Thoracic aorta (tissue), 2 donors: ENCODE measurements at regions not wholly inside any gene's neighbourhood (a gene's known extent, or its start where the extent isn't known, plus 50 kb on each side); places are given as distances from the start of the nearest gene placed in this dataset.

Source experiments
- ATAC-seq: fragments of 150-250 bp; one replicate; pipeline ENCODE4 v1.8.0; 2017; ENCODE audit warnings: low read depth; ENCODE audit not compliant: insufficient number of reproducible peaks, low FRiP score
- DNase-seq: peaks from one replicate; pipeline ENCODE4 v3.0.0-alpha.2; 2020; ENCODE audit warnings: low spot score
- H3K27ac ChIP-seq, 2 donors: fragments of 200-600 bp; sonication (generic); 1 replicate in 1 of 2; 2 replicates in 1 of 2; pipeline ENCODE4 v1.5.1; 2016; ENCODE audit warnings: mild to moderate bottlenecking in 2 of 2, moderate library complexity in 2 of 2
- H3K27me3 ChIP-seq: fragments of 200-600 bp; sonication (generic); replicated peaks from 2 replicates; pipeline ENCODE4 v1.6.0; 2016; ENCODE audit warnings: mild to moderate bottlenecking; ENCODE audit not compliant: insufficient read depth
- H3K36me3 ChIP-seq: fragments of 200-600 bp; sonication (generic); one replicate; pipeline ENCODE4 v1.5.1; 2016
- H3K4me1 ChIP-seq, 2 donors: fragments of 200-600 bp; sonication (generic); 1 replicate in 1 of 2; 2 replicates in 1 of 2; pipeline versions ENCODE4 v1.5.1 to v1.6.0; 2016; ENCODE audit warnings: low read depth in 2 of 2, mild to moderate bottlenecking in 1 of 2; ENCODE audit not compliant: control insufficient read depth in 1 of 2
- H3K4me3 ChIP-seq: fragments of 200-600 bp; sonication (generic); 2 replicates; pipeline ENCODE4 v1.5.1; 2016; ENCODE audit warnings: mild to moderate bottlenecking
- H3K9me3 ChIP-seq: fragments of 200-600 bp; sonication (generic); 2 replicates; pipeline ENCODE4 v1.5.1; 2016
- CTCF ChIP-seq: fragments of 200-600 bp; sonication (generic); IDR thresholded peaks from one replicate; pipeline ENCODE4 v1.5.1; 2019; ENCODE audit warnings: antibody characterized with exemption

DNA sequence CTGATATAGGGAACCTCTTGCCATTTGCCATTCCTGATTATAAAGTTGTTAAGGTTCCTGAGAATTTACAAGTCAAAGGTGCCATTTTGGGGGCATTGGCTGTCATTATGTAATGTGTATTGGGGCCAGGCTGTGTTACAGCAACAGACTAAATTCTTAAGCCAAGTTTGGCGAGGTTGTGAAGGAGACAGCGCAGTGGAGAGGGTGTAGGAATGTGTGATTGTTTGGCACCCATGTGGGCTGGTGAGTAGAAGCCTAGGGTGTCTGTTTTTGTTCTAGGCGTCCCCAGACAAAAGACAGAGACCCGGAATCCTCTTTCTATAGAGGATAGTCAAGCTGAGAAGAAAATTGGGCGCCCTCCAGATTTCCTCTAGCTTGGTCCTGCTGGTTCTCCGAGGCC lies 2535.3 kb downstream of the PCDH7 start:
- Histone ChIP-seq H3K36me3 (no peaks in the 10 kb centered on the region), H3K27me3 (no peaks in the 10 kb centered on the region), H3K27ac (no peak overlapping the region), H3K4me1 (no peaks in the 10 kb centered on the region), H3K4me3 (no peak overlapping the region), H3K9me3 (no peaks in the 10 kb centered on the region)
- no peak for TF ChIP-seq CTCF
- no peak for ATAC-seq
- no peak for DNase-seq

GRCh38 chr4:33262824-33263223 lies 2542.7 kb downstream of the PCDH7 start:
- no peaks in the 10 kb centered on the region for H3K9me3 ChIP-seq
- H3K27me3 ChIP-seq, result no peaks in the 10 kb centered on the region
- no peaks in the 10 kb centered on the region for H3K36me3 ChIP-seq
- ATAC-seq (no peak), DNase-seq (no peak)
- no peaks in the 10 kb centered on the region for H3K4me1 ChIP-seq
- no peak for TF ChIP-seq CTCF
- no peak overlapping the region for H3K27ac ChIP-seq
- H3K4me3 ChIP-seq, result no peak overlapping the region

- no peak for ATAC-seq
- Histone ChIP-seq H3K36me3 (no peaks in the 10 kb centered on the region), H3K4me3 (no peak overlapping the region), H3K27me3 (no peaks in the 10 kb centered on the region), H3K9me3 (no peaks in the 10 kb centered on the region), H3K27ac (no peak overlapping the region), H3K4me1 (no peaks in the 10 kb centered on the region)
- no peak for TF ChIP-seq CTCF
- no peak for DNase-seq
Measured at GRCh38 chr4:33268776-33269175, 2548.6 kb downstream of the PCDH7 start.

DNA sequence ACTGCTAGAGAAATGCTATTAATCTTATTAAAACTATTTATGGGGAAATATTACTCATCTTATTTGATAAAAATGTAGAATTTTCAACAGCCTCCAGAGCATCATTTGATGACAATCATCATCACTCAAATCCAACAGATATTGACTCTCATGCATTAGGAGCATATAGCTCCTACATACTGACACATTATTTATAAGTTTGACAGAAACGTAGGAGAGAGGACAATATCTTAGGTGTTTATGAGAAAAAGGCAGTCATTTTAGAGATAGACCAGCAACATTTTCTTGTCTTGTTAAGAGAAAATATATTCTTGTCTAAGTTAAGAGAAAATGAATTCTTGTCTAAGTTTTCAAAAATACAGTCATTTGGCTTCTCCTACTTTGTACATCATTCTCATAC lies 2550.2 kb downstream of the PCDH7 start:
- ATAC-seq (no peak), DNase-seq (no peak)
- no peaks in the 10 kb centered on the region for H3K9me3 ChIP-seq
- no peak overlapping the region for H3K4me3 ChIP-seq
- H3K27ac ChIP-seq, result no peak overlapping the region
- no peaks in the 10 kb centered on the region for H3K36me3 ChIP-seq
- H3K27me3 ChIP-seq, result no peaks in the 10 kb centered on the region
- no peak for TF ChIP-seq CTCF
- no peaks in the 10 kb centered on the region for H3K4me1 ChIP-seq

GRCh38 chr4:33272722-33273121 lies 2552.6 kb downstream of the PCDH7 start:
- no peaks in the 10 kb centered on the region for H3K9me3 ChIP-seq
- no peak for TF ChIP-seq CTCF
- H3K27me3 ChIP-seq, result no peaks in the 10 kb centered on the region
- no peak for ATAC-seq
- no peaks in the 10 kb centered on the region for H3K36me3 ChIP-seq
- no peaks in the 10 kb centered on the region for H3K4me1 ChIP-seq
- H3K4me3 ChIP-seq, result no peak overlapping the region
- no peak for DNase-seq
- no peak overlapping the region for H3K27ac ChIP-seq
